HG02885 (cell line): ENCODE measurements at regions not wholly inside any gene's neighbourhood (a gene's known extent, or its start where the extent isn't known, plus 50 kb on each side); places are given as distances from the start of the nearest gene placed in this dataset.

Experiments used
- ATAC-seq: cut with Tn5 transposase; IDR thresholded peaks from one replicate; pipeline ENCODE4 v1.9.1; 2021; ENCODE audit warnings: mild to moderate bottlenecking; ENCODE audit not compliant: unreplicated experiment, poor library complexity

GRCh38 chr15:100718075-100718980, 115.9 kb downstream of the ASB7 start:
- ATAC-seq = no peak

DNA sequence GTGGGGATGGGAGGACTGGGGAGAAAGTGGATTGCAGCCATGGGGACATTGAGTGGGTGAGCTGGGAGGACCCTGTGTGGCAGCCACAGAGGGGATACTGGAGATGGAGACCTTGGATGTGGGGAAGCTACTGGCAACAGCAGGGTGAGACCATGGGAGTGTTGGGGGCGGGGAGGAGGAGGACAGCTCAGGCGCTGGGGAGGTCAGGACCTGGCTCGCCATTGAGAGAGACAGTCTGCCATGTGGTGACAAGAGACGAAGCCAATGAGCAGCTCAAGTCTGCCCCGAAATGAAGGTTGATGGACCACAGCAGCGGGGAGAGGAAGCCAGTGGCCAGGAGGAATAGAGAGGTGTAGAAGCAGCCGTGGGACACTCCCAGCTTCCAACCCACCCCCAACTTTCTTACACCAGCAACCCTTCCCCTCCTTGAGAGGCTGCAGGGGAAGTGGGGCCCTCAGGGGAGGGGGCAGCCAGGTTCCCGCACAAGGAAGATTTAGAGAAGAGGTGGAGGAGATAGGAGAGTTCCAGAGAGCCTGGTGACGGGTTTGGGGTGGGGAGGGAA, 118.1 kb downstream of the ASB7 start:
- no peak for ATAC-seq

GRCh38 chr15:100721758-100722550, 119.6 kb downstream of the ASB7 start:
- ATAC-seq = no peak

DNA sequence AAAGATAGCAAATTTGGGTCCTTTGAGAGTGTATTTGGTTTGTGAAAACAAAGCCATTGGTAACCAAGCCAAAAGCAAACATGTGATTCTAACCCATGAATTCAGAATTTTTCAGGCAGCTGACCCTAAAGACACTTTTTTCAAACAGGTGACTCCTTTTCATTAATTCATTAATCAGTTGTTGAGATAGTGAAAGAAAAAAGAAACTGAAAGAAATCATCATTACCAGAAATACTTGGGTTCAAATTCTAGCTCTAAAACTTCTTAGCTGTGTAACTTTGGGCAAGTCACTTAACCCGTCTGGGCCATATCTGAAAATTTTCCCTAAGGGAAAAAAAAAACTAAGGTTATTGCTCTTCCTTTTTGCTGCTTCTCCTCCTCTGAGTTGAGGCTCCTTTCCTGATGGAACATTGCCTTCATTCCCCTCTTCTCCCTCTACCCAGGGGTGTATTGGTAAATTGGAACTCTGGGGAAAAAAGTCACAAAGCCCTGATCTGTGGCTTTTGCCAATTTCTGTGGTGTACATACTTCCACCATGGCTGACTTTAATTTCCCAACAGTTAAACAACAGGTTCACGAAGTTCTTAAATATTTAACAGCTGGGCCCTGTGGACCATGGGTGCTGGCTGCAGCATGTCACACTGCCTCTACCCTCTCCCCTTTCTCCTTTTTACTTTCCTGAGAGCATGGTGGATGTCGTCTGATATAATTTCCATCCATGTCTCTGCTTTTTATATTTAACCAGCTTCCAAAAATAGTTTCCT, 120.3 kb downstream of the ASB7 start:
- ATAC-seq = no peak

DNA sequence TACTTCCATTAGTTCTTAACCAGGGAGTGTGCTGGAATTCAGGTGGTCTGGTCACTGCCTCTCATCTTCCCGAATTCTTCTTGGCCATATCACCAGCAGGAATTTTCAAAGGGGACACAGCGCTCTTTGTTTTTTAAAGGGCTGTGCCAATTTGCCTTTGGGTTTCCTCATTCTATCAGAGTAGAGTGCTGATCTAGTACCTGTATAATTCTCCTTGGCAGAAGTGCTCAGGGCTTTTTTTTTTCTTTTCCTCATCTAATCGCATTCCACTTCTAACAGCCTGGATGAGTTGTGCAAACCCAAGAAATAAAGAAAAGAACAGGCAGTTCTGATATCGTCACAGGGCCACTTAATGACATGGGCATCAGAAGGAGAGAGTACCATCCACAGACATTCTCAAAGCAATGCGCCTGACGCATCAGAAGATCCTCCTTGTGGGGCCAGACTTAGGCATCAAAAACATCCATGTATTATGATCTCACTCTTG, 121.0 kb downstream of the ASB7 start:
- ATAC-seq = no peak

DNA sequence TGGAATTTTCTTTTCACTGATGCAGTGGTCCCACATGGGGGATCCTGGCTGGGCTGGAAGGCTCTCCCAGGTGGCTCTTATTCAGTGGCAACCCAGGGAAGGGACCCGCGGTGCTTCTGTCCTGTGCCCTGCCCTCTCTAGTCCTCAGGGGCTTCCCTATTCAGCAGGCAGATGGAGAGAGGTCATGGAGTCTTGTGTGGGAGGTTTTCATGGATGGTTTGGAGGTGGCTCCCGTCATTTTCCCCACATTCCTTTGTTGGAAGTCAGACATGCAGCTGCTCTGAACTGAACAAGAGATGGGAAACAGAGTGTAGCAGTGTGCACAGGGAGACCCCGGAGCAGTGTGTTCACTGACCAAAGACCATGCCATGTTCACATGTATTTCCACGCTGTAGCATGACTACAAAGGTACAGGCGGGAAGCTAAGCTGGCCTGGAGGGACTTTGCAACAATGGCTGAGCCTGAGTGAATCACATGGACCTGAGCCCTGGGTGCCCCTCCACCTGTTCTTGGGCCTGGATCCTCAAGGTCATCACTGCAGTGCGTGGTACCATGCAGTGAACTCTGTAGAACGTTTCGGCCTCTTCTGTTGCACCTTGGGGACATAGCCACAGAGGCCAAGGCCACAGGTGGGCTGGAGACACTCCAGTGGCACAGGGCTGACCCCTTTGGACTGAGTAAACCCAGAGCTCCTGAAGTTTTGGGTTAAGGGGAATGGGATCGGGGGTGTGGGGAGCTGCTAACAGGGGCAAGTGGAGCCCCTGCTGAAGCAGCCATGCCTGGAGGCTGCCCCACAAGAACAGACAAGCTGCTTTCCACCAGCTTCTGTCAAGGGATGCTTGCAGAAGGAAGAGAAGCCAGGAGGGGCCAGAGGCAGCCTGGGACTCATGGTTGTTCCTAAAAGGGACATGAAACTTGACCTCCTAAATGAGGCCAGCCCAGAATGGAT, 123.0 kb downstream of the ASB7 start:
- ATAC-seq = no peak

- no peak for ATAC-seq
Observed at GRCh38 chr15:100726070-100726420, 123.7 kb downstream of the ASB7 start.

- ATAC-seq = no peak
Observed at GRCh38 chr15:100726421-100727190, 124.2 kb downstream of the ASB7 start.

GRCh38 chr15:100727291-100727851, 125.0 kb downstream of the ASB7 start:
- ATAC-seq = no peak

GRCh38 chr15:100728371-100729201, 126.2 kb downstream of the ASB7 start:
- ATAC-seq = no peak

- ATAC-seq = no peak
Observed at GRCh38 chr15:100729461-100729860, 127.1 kb downstream of the ASB7 start.

DNA sequence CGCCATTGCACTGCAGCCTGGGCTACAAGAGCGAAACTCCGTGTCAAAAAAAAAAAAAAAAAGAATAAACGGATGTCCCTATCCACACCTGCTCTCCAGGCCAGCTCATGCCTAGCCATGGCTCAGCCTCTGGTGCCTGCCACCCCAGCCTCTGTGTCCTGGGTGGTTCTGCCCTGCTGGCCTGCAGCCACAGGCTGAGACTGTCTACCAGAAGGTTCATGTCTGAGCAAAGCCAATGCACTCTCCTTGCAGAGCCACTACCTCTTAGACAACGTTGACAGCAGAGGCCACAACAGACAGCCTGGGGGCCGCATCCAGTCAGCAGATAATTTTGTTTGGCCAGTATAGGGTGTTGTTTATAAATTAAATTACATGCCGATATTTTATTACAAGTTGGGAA, 127.7 kb downstream of the ASB7 start:
- ATAC-seq = no peak

DNA sequence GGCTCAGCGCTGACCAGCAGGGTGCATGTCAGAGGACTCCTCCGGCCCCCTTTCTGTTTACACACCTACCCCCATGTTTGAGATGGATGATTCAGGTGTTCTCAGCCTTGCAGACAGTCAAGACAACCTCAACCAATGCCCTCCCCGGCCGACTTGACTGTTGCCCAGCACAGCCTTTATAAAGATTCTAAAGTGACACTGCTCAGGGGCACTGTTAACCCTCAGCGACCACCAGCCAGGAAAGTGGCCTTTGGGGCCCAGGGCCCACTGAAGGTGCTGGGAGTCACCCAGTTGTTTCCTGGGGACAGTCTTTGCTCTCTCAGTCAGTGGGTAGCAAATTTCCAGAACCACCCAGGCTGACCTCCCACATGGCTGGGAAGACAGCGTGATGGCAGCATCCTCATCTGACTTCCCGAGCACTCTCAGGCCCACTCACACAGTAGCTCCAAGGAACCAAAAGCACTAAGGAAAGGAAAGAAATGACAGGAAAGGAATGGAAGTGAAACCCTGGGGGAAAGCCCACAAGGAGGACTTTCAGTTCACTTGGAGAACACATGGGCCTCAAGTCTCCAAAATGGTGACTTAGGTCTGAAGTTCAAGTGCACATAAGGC, 128.4 kb downstream of the ASB7 start:
- ATAC-seq = no peak

GRCh38 chr15:100731267-100732152, 129.1 kb downstream of the ASB7 start:
- ATAC-seq = no peak

DNA sequence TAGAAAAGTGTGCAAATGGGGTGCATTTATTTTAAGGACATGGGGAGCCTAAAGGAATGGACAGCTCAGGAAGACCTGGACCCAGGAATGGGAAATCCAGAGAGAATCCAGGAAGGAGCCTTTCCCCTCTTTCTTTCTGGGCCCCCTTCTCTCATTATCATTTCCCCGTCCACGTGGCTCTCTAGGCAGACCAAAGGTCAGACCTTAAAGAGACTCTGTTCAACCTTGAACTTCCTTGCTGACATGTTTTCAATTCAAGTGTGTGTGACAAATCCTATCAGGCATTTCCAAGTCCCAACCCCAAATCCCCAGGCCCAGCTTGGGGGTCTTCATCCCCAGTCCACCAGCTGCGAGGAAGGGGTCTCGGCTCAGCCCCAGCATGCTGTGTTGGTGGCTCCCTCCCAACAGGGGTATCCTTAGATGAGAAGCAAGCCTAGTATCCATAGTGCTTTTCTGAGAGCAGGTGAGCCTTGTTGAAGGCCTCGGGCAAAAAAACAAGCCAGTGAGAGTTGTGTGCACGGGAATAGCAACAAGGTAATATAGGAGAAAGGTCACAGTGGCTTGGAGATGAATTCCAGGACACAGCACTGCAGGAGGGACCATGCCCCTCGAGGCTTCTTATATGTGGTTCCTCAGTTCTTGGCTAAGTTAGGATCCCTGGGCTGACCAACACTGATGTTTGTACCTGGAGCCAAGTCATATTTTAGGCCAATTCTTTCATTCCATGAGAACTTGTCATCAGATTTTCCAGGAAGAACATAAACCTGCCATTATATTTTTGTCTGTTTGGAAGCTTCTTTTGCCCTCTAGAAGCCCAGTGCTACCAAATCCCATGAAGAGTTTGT, 130.0 kb downstream of the ASB7 start:
- ATAC-seq = no peak
